GM12878 (cell line): ENCODE measurements at regions not wholly inside any gene's neighbourhood (a gene's known extent, or its start where the extent isn't known, plus 50 kb on each side); places are given as distances from the start of the nearest gene placed in this dataset.

ENCODE experiments used
- ATAC-seq: fragments of 200-7000 bp; cut with Tn5 transposase; 3 replicates; pipeline ENCODE4 v1.9.1; 2020; ENCODE audit warnings: mild to moderate bottlenecking, moderate library complexity
- BruUV-seq: library from RNA; stranded (reverse); fragments of 400-500 nt; replicated peaks from 2 replicates; lab custom pipeline; 2021; lab: Mats Ljungman, UMichigan
- CTCF ChIA-PET: fragments of 300-600 bp; sonication (Branson Sonifier 250); formaldehyde crosslinking; extraction: SDS; loops from one replicate; lab custom pipeline; 2021; ENCODE audit warnings: inconsistent platforms; lab: Yijun Ruan, JAX
- POLR2A ChIA-PET: fragments of 350-600 bp; formaldehyde crosslinking; extraction: SDS; loops from one replicate; lab custom pipeline; 2021; ENCODE audit warnings: inconsistent platforms; lab: Charles Lee
- RAD21 ChIA-PET: fragments of 300-600 bp; sonication (Branson Sonifier 250); formaldehyde crosslinking; loops from one replicate; lab custom pipeline; 2023; ENCODE audit warnings: antibody characterized with exemption; ENCODE audit not compliant: unreplicated experiment; lab: Charles Lee
- SMC1A ChIA-PET: fragments of 300-600 bp; sonication (Branson Sonifier 250); formaldehyde crosslinking; loops from one replicate; lab custom pipeline; 2023; ENCODE audit not compliant: unreplicated experiment, uncharacterized antibody; lab: Charles Lee
- DNase-seq: peaks from one replicate; pipeline ENCODE4 v3.0.0-alpha.2; 2011; ENCODE audit warnings: low read depth, low spot score
- FAIRE-seq: peaks from 3 replicates; lab custom pipeline; 2011; peaks lifted over from hg19 to GRCh38; lab: Jason Lieb, UNC
- H2AFZ ChIP-seq: 2 replicates; pipeline ENCODE4 v1.6.0; 2011; ENCODE audit warnings: low read depth, low read length, control low read depth; ENCODE audit not compliant: control insufficient read depth
- H3K27ac ChIP-seq: 2 replicates; pipeline ENCODE4 v1.5.1; 2011; ENCODE audit warnings: control low read depth; ENCODE audit not compliant: control insufficient read depth, insufficient read depth
- H3K27me3 ChIP-seq, 2 experiments: replicated peaks in 1 of 2; 2 replicates each; pipeline versions ENCODE4 v1.6.0 to v1.6.1; 2011; ENCODE audit warnings: low read length in 1 of 2; ENCODE audit not compliant: control insufficient read depth in 2 of 2, insufficient read depth in 2 of 2
- H3K36me3 ChIP-seq, 2 experiments: 2 replicates each; pipeline ENCODE4 v1.5.1; 2011; ENCODE audit warnings: low read length in 1 of 2; ENCODE audit not compliant: control insufficient read depth in 2 of 2, insufficient read depth in 2 of 2
- H3K4me1 ChIP-seq: 2 replicates; pipeline ENCODE4 v1.6.1; 2011; ENCODE audit warnings: mild to moderate bottlenecking, low read length, moderate library complexity, mixed read lengths; ENCODE audit not compliant: control insufficient read depth, insufficient read depth
- H3K4me2 ChIP-seq: 2 replicates; pipeline ENCODE4 v1.6.0; 2011; ENCODE audit warnings: control low read depth; ENCODE audit not compliant: control insufficient read depth, insufficient read depth
- H3K4me3 ChIP-seq: fragments of 200-600 bp; sonication (generic); 2 replicates; pipeline ENCODE4 v1.5.1; 2016
- H3K79me2 ChIP-seq: 2 replicates; pipeline ENCODE4 v1.6.0; 2011; ENCODE audit warnings: low read length; ENCODE audit not compliant: control insufficient read depth, insufficient read depth
- H3K9ac ChIP-seq: 2 replicates; pipeline ENCODE4 v1.8.0; 2011; ENCODE audit warnings: low read length, control low read depth, mixed read lengths; ENCODE audit not compliant: control insufficient read depth, insufficient read depth
- H3K9me3 ChIP-seq: replicated peaks from 3 replicates; pipeline ENCODE4 v1.5.1; 2011; ENCODE audit warnings: mild to moderate bottlenecking, low read length; ENCODE audit not compliant: control insufficient read depth, insufficient read depth
- H4K20me1 ChIP-seq: 2 replicates; pipeline ENCODE4 v1.6.0; 2011; ENCODE audit not compliant: control insufficient read depth, insufficient read depth
- HDAC6 ChIP-seq: fragments of 200-600 bp; sonication (generic); IDR thresholded peaks from one replicate; pipeline ENCODE4 v1.8.0; 2017; ENCODE audit warnings: antibody characterized with exemption; ENCODE audit not compliant: unreplicated experiment
- IKZF2 ChIP-seq, 2 experiments: fragments of 450-650 bp; IDR thresholded peaks; 2 replicates each; pipeline ENCODE4 v1.6.1; 2017; ENCODE audit warnings: mild to moderate bottlenecking in 2 of 2, moderate library complexity in 2 of 2
- KAT2A ChIP-seq: conservative IDR thresholded peaks from 2 replicates; pipeline ENCODE4 v1.6.1; 2011; ENCODE audit warnings: low read depth, low read length; ENCODE audit not compliant: control insufficient read depth
- MEF2A ChIP-seq: IDR thresholded peaks from 2 replicates; pipeline ENCODE4 v1.6.1; 2011; ENCODE audit warnings: low read depth, mild to moderate bottlenecking, low read length, moderate library complexity; ENCODE audit not compliant: insufficient read depth
- NFYA ChIP-seq: IDR thresholded peaks from 2 replicates; pipeline ENCODE4 v1.6.1; 2011; ENCODE audit warnings: low read depth, mild to moderate bottlenecking, low read length, improper control_type of control experiment, borderline replicate concordance
- NR2F1 ChIP-seq: fragments of 450-650 bp; conservative IDR thresholded peaks from 2 replicates; pipeline ENCODE4 v1.6.1; 2017; ENCODE audit warnings: mild to moderate bottlenecking
- SREBF1 ChIP-seq: IDR thresholded peaks from 2 replicates; pipeline ENCODE4 v1.6.1; 2012; ENCODE audit warnings: mild to moderate bottlenecking, low read length
- STAT1 ChIP-seq: fragments of 450-650 bp; conservative IDR thresholded peaks from 2 replicates; pipeline ENCODE4 v1.6.1; 2014; ENCODE audit warnings: antibody characterized with exemption, mild to moderate bottlenecking
- YY1 ChIP-seq: IDR thresholded peaks from 2 replicates; pipeline ENCODE4 v1.6.1; 2011; ENCODE audit warnings: low read depth, mild to moderate bottlenecking, low read length
- ZNF274 ChIP-seq: IDR thresholded peaks from one replicate; pipeline ENCODE4 v1.8.0; 2011; ENCODE audit not compliant: insufficient read length, insufficient read depth
- WGBS: methylation state at CpG from one replicate; pipeline ENCODE4 v1.1.6; 2016; ENCODE audit warnings: low lambda C conversion rate; ENCODE audit not compliant: insufficient replicate concordance, insufficient coverage; ENCODE audit errors: missing lambda C conversion rate; 5-methylcytosine and 5-hydroxymethylcytosine counted together
- in situ Hi-C: fragments of 300-500 bp; cut with MboI; formaldehyde crosslinking; loops from 9 replicates; pipeline ENCODE4 v1.14.3; 2018; ENCODE audit warnings: mixed read lengths
- intact Hi-C: fragments of 100-400 bp; cut with micrococcal nuclease; formaldehyde crosslinking; loops from one replicate; pipeline ENCODE4 v1.14.2; 2022; ENCODE audit not compliant: unreplicated experiment
- TF ChIP-seq, protein P1 (sequence below): fragments of 450-650 bp; IDR thresholded peaks from 2 replicates; pipeline ENCODE4 v1.6.1; 2017; ENCODE audit warnings: borderline replicate concordance

GRCh38 chr3:41148478-41148877 lies 50.8 kb upstream of the CTNNB1 start:
- no peak for TF ChIP-seq MEF2A
- TF ChIP-seq YY1 = no peak
- TF ChIP-seq NR2F1 = no peak
- TF ChIP-seq STAT1 = no peak
- TF ChIP-seq, protein P1, sequence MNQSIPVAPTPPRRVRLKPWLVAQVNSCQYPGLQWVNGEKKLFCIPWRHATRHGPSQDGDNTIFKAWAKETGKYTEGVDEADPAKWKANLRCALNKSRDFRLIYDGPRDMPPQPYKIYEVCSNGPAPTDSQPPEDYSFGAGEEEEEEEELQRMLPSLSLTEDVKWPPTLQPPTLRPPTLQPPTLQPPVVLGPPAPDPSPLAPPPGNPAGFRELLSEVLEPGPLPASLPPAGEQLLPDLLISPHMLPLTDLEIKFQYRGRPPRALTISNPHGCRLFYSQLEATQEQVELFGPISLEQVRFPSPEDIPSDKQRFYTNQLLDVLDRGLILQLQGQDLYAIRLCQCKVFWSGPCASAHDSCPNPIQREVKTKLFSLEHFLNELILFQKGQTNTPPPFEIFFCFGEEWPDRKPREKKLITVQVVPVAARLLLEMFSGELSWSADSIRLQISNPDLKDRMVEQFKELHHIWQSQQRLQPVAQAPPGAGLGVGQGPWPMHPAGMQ = no peak
- TF ChIP-seq ZNF274 = no peak
- TF ChIP-seq NFYA = no peak
- TF ChIP-seq KAT2A = no peak
- TF ChIP-seq IKZF2 (IDR thresholded peaks at IDR 0.05) = no peak
- no peak for TF ChIP-seq SREBF1
- no peak for TF ChIP-seq HDAC6
- Histone ChIP-seq H4K20me1 (no peaks in the 10 kb centered on the region), H3K27ac (no peak overlapping the region), H3K27me3 (no peaks in the 10 kb centered on the region; a peak in 1 of 4 replicates), H3K9me3 (no peaks in the 10 kb centered on the region; the same call in 1 of the 3 replicates), H3K4me2 (no peak overlapping the region), H2AFZ (no peak overlapping the region), H3K9ac (no peak overlapping the region), H3K36me3 (no peaks in the 10 kb centered on the region), H3K4me3 (no peak overlapping the region), H3K79me2 (no peaks in the 10 kb centered on the region), H3K4me1 (no peaks in the 10 kb centered on the region)
- FAIRE-seq (no peak), ATAC-seq (no peak), DNase-seq (no peak)
- ChIA-PET RAD21 (no interaction called here), CTCF (interaction anchor here (0.6 kb wide), 1 partner anchor 562 kb away, joined by 4 read pairs; no protein-coding TSS in a partner anchor), SMC1A (no interaction called here), POLR2A (no interaction called here)
- BruUV-seq = no TSS peak
- 46% methylated on average over 2 of the region's 2 CpGs for WGBS
- intact Hi-C loops (no loop called here), in situ Hi-C loops (no loop called here)
